ENCODE measurements at regions not wholly inside any gene's neighbourhood (a gene's known extent, or its start where the extent isn't known, plus 50 kb on each side); places are given as distances from the start of the nearest gene placed in this dataset.

GRCh38 chr22:47277531-47277930 is 515.1 kb downstream of the TBC1D22A start:
- no peak for DNase-seq

DNA sequence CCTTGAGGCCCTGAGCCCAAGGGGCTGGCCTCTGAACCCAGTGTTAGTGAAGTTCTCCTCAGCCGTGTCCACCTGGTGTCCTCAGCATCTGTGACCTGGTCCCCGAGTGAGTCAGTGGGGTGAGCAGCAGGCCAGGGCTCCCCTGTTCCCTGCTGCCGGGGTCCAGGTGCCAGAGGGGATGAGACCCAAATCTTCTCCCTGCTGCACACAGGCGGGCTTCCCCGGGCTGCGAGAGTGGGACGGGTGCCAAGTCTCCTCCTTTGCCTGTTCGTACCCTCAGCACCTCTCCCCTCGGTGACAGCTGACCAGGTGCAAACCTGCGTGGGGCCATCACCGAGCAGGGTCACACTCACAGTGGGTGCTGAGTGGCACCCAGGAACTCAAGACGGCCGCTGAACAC is 514.5 kb downstream of the TBC1D22A start:
- DNase-seq: no peak

DNA sequence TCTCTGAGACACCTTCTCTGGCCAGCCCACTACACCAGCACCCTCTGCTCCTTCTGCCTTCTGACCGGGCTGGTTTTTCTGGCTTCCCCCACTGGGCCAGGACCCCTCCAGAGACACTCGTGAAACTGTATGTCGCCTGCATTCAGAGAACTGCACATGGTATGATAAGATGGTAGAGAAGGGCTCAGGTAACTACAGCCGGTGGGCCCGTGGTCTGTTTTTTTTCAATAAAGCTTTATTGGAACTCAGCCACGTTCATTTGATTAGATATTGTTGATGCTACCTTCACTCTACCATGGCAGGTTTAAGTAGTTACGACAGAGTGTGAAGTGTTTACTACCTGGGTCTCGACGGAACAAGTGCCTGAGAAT is 514.0 kb downstream of the TBC1D22A start:
- no peak for DNase-seq

DNA sequence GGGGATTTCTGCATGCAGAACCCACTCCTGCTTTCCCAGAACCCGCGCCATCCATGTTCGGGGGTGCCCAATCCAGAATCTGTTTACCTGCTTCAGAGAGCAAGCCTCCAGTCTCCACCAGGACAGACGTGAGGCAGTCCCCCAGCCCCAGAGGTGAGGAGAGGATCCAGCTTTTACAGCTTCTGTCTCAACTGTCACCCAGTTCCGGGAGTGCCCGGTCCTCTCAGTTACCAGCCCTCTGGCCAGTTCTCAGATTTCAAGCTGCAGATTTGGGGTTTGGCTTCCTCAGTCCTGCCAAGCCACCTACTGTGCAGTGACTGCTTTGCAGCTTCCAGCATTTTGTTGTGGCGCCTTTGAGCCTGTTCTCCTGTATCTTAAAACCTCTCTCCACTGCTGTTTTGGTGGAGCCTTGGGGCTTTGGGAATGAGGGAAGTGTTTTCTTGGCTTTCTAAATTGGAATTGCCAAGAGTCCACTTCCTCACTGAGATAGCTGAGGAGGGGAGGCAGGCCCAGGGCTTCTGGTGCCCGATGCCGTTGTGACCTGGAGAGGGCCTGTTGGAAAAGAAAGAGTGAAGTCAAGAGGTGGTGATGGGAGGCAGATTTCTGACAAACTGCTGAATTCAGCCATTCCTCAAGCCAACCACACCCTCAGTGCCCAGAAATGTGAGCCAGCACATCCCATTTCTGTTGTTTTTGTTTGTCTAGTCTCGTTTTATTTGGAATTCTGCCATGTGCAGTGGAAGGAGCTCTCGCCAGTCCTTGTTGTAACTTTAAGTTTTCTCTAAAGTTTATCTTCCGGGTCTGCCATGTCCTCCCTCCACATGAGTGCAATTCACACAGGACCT is 513.4 kb downstream of the TBC1D22A start:
- DNase-seq: no peak

DNA sequence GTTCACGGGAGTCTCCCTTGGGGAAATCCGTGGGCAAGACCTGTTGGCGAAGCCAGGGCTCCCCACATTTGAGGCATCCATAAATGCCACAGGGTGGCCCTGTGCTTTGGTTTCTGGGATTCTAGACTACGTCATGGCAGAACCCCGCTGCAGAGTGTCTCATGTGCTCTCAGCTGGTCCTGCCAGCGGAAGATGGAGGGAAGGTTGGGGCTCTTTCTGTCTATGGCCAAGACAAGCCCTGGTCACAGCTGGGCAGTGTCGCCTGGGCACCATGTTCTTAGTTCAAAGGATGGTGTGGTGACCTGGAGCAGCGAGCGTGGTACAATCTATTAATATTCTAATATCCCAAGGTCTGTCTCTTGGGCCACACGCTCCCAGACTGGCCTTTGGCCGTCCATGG is 511.7 kb downstream of the TBC1D22A start:
- DNase-seq: no peak

DNA sequence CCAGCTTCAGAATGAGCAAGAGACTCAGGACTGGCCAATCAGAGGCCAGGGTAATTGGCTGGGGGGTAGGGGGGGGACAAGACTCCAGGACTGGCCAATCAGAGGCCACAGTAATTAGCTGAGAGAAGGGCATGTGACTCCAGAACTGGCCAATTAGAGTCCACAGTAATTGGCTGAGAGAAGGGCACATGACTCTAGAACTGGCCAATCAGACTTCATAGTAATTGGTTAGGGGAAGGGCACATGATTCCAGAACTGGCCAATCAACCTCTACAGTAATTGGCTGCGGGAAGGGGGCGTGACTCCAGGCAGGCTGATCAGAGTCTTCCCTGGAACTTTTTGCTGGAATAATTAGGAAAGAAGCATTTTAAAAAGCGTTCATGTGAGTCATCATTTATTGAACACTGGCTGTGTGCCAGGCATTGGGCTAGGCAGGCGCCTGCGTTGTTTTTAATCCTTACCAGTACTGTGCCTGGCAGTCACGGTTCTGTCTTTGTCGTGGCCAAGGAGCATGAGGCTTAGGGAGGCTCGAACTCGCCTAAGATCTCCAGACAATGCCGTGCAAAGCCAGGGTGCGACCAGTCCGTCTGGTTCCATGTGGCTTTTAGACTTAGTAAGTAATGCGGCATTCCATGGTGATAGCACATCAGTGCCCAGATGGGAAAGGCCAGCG is 508.1 kb downstream of the TBC1D22A start:
- no peak for DNase-seq

GRCh38 chr22:47269516-47270088 is 507.2 kb downstream of the TBC1D22A start:
- DNase-seq: no peak

DNA sequence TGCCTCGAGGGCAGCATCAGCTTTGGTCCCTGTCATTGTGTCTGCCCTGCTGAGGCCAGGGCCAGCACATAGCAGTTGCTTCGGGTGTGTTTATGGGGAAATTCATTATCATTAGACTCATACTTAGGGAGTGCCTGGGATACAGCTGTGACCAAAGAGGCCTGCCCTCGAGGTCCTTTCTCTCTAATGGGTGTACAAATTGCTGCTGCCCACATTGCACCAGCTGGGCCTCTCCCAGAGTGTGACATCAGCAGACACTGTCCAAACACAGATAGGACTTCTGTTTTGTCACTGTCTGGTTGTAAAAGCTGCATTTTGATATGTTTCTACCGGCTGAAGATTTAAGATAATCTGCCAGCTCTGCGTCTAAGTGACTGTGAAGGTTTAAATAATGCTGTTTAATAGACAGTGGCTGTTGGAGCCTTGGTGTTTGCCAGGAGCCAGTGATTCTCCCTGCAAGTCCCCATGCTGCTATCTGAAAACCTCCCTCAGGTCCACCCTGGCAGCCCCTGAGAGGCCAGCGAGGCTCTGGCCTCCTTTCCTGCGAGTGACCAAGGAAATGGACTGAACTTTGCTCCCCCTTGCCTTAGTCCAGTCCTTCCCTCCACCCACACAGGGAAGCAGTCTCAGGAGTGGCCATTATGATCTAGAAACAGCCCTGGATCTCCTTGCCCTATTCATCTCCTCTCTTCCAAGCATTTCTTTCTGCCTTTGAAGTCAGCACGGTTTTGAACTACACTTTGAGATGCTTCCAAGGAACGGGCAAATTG is 505.2 kb downstream of the TBC1D22A start:
- DNase-seq: no peak

- DNase-seq: no peak
These were observed 503.9 kb downstream of the TBC1D22A start for GRCh38 chr22:47266329-47266728.

DNA sequence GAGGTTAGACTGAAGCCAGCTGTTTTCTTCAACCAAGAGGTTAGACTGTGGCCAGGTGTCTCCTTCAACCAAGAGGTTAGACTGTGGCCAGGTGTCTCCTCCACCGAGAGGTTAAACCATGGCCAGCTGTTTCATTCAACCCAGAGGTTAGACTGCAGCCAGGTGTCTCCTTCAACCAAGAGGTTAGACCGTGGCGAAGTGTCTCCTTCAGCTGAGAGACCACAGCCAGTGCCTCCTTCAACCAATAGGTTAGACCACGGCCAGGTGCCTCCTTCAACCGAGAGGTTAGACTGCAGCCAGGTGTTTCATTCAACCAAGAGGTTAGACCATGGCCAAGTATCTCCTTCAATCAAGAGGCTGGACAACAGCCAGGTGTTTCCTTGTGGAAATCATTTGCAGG is 498.1 kb downstream of the TBC1D22A start:
- no peak for DNase-seq

DNA sequence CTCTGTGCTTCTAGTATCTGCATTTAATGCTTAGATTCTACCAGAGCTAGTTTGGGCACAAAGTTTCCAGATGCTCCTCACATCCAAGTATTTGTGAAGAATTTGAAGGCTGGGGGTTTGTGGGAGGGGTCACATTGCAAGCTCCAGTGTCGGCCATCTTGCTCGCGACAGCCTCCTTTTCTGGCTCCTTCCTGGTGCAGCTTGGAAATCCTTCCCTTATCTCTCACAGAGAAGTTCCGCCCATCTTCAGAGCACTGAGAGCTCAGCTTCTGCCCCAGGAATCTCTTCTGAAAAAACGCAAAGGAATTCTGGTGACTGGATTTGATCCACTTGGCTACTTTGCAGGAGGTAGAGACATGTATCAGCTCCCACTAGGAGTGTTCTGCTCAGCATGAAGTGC is 497.5 kb downstream of the TBC1D22A start:
- no peak for DNase-seq

GRCh38 chr22:47259049-47259448 is 496.6 kb downstream of the TBC1D22A start:
- no peak for DNase-seq

GRCh38 chr22:47257976-47258375 is 495.5 kb downstream of the TBC1D22A start:
- no peak for DNase-seq

- no peak for DNase-seq
These were observed 495.1 kb downstream of the TBC1D22A start for GRCh38 chr22:47257566-47257965.

DNA sequence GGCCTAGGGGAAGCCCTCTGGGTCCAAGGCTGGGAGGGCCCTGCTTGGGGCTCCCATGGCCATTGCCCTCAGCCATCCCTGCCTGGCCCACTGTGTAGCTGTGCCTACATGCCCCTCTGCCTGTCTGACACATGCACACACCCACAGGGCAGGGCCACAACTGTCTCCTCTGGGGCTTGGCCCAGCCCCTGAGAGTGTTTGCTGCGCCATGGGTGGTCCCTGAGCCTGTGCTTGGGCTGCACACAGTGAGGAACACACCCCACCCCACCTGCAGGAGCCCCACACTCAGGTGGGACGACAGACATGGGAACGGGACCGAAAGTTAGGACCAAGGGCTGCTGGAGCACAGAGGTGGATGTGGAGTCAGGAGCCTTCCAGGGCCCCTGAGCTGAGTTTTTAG is 489.5 kb downstream of the TBC1D22A start:
- DNase-seq: no peak

- DNase-seq: no peak
These were observed 488.7 kb downstream of the TBC1D22A start for GRCh38 chr22:47250995-47251765.

- no peak for DNase-seq
These were observed 487.0 kb downstream of the TBC1D22A start for GRCh38 chr22:47249370-47249928.

- no peak for DNase-seq
These were observed 486.5 kb downstream of the TBC1D22A start for GRCh38 chr22:47248925-47249324.

- DNase-seq: no peak
These were observed 485.3 kb downstream of the TBC1D22A start for GRCh38 chr22:47247579-47248240.

DNA sequence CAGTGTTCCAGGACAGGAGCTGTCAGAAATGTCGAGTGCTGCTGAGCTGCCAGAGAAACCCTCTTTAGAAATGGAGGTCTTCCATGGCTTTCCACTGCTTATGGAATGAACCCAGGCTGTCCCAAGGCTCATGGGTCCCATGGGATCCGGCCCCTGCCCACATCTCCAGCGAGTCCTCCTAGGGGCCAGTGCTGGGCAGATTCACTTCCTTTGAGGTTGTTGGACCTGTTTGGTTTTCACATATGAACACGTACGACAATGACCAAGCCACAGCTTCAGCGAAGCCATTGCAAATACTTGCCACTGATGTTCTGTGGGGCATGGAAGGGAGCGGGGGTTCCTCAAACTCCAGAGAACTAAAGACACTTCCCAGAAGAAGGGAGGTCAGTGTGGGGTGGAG is 483.3 kb downstream of the TBC1D22A start:
- no peak for DNase-seq

DNA sequence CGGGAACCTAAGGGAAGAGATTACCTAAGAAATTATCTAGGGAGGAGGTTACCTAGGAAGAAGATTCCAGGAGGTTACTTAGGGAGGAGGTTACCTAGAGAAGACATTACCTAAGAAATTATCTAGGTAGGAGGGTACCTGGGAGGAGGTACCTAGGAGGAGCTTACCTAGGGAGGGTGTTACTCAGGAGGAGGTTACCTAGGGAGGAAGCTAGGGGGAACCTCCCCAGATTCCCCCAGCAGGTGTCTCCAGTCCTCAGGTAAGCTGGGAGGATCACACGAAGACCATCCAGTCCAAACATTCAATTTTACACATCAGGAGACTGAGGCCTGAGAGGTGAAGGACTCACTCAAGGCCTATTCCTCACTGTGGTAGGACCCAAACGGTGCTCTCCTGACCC is 482.8 kb downstream of the TBC1D22A start:
- DNase-seq: no peak

GRCh38 chr22:47240116-47240515 is 477.7 kb downstream of the TBC1D22A start:
- no peak for DNase-seq

Measured in activated CD4-positive, alpha-beta T cell treated with anti-CD3 and anti-CD28 coated beads, Interleukin-2, amount 50 U/mL, for 16 hours (primary cell).